Esophagus mucosa (tissue), 1 donor: ENCODE measurements at regions not wholly inside any gene's neighbourhood (a gene's known extent, or its start where the extent isn't known, plus 50 kb on each side); places are given as distances from the start of the nearest gene placed in this dataset.
"Not testable (repeated sequence)": the region's sequence is repeated elsewhere in the genome, so short reads cannot be mapped to it uniquely, and the experiment has no call there.

Experiments
- ATAC-seq: fragments of 200-7000 bp; cut with Tn5 transposase; one replicate; pipeline ENCODE4 v1.9.1; 2020
- donor health status: DM: yes; HTN: yes; CAD: no.

DNA sequence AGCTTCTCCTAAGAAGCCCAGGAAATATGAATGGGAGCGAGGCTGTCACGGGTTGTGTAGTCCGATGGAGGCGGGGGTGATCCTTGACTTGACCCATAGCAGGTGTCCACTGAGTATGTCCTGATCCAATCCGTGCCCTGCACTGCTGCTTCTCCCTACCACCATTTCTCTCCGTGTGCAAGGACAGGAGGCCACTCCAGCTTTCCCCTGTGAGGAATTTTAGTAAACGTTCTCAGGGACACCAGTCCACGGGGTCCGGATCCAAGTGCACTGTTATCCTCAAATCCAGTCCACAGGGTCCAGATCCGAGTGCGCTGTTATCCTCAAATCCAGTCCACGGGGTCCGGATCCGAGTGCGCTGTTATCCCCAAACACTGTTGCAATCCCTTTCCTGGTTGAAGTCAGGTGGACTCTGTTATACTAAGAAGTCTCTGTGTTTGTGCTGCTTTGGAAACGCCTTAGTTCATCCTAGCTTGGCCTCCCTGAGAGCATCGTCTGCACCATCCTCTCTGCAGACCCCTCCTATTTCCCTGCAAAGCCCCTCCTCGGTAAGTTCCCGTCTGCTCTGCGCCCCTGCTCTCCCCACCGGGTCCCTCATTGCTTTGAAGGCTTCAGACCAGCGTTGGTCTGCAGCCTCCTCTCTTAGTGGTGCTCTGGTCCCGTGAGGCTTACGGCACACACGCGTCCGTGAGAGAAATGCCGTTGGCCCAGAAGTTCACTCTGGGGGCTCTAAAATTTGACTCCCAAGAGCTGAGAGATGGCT lies 303.5 kb downstream of the TEX29 start:
- no peak for ATAC-seq

DNA sequence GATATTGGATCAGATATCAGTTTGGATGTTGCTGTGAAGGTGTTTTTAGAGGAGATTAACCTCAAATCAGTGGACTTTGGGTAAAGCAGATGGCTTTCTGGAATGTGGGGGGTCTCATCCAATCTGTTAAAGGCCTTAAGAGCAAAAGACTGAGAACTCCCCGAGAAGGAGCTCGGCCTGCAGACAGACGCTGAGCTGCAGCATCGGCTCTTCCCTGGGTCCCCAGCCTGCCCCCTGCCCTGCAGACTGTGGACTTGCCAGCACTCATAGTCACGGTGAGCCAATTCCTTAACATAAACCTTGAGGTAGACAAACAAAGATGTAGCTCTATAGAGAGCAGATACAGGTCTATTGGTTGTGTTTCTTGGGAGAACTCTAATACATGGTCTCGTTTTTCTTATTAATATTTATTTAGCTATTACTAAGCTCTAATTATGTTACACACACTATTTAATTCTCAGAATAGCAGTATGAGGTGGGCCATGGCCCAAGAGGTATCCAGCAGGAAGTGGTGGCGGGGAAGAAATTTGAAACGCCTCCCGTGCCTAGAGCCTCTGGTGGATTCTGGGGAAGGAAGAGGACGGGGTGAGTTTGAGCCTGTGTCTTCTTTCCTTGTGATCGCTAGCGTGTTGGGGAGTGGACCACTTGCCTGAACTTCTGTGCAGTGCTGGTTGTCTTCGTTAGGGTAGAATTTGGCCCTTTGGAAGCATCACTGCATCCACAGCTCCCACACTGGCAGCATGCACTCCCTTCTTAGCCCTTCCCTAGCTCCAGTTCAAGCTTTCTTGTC lies 305.3 kb downstream of the TEX29 start:
- no peak for ATAC-seq

DNA sequence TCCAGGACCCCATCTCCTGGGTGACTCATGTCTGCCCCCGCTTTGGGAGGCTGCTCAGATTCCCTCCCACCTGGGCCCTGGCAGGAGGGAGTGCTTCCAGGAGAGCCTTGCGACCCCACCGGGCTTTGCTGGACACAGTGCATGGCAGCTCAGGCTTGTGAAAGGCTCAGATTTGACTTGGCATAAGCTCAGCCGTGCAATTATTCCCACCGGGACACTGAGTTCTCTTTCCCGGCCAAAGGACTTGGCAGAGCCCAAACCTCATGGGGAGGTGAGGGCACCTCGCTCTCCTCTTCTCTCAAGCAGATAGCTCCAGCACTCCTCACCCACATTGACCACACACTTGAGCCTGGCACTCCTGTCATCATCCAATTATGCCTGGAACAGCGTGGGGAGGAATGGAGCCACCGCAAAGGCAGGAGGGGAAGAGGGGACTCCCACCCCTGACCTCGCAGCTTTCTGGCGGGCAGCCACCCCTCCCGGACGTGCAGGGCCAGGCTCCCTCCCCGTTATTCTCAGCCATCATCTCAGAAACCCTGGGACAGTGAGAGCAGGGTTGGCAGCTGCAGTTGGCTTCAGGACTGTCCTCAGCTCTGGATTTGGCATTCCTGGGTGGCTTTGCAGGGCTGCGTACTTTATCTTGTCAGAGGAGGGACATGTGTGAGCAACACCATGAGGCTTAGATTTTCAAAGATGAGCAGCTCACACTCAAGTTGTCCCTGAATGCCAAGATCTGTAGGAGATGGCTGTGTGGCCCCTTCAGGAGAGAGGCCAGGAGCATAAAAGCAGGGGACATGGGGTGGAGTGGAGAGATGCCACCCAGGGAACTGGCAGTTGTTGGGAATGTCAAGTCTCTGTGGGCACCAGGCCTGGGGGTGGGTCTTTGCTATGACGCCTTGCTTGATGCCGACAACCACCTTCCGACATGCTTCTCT lies 306.2 kb downstream of the TEX29 start:
- no peak for ATAC-seq

DNA sequence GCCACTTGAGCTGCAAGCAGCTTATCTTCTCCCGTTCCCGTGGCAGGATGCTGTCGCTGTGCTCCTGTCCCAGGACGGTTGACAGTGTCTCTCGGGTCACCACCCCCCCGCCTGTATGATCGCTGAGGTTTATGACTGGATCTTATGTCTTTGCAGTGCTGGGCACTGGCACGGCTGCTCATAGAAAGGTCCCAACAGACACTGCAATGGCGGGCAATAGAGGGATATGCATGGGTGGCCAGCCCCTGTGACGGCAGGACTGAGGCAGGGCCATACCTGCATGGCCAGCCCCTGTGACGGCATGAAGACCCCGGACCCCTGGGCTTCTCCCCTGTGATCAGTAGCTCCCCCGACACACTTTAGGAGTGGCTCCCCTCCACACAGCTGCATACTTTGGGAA lies 307.2 kb downstream of the TEX29 start:
- ATAC-seq, result no peak

DNA sequence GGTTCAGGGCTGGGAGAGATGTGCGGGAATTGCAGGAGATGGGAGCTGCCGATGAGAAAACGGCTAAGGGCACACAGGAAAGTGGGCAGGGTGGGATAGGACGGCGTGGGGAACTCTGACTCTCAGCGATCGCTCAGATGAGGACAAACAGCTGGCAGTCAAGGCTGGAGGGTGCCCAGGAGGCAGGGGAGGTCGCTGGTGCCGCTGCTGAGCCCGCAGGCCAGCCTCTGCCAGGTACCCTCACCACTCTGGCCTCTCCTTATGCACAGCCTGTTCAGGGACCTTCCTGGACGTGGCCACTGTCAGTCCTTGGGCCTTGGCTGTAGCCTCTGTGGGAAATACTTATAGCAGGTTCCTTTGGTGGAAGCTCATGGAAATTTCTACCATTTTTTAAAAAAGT lies 308.6 kb downstream of the TEX29 start:
- ATAC-seq, result no peak

DNA sequence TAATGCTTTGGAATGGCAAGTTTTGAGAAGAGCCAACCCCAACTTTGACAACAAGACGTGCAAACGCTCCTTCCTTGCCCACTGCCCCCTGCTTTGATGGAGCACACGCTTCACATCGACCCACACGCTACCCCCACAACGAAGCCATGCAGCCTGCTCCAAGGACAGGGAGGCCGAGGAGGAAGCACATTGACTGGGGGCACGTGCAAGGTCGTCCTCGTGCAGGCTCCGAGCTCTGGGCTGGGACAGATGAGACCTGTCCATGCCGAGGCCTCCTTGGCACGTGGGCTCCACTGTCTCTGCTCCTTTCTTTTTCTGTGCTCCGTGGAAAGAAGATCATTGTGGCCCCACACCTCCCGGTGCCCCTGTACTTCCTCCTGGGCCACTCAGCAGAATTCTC lies 309.0 kb downstream of the TEX29 start:
- ATAC-seq, result no peak

DNA sequence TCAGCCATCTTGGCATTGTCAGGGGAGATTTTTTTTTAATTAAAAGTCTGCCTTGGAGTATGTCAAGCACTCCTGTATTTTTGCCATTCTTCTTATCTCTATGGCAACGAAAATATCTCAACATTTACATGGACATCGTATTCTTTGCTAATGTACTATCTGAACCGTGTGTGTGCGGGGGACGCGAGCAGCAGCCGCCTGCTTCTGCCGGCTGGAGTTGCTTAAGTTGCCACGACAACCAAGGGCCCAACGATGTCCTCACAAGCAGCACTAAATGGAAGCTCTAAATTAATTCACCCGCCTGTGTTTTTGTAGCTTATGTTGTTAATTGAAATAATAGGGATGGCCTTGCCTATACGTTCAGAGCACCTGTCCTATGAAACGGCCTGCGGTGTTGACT lies 309.5 kb downstream of the TEX29 start:
- ATAC-seq, result no peak

DNA sequence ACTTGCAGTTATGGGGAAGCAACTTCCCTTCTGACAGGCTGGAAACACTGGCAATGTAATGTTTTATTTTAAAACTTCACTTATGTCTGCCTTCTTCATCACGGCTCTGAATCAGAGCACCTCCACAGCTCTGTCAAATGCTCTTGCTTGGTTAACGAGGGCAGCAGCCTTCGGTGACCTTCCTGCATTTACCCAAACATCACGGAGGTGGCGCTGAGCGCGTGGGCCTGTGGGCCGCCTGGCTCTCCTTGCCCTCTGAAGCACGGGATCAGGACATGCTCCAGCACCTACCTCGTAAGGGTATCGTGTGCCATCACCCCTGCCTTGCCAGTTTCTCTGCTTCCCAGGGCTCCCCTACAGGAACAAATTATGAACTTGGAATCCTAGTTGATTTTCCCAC lies 310.0 kb downstream of the TEX29 start:
- no peak for ATAC-seq

DNA sequence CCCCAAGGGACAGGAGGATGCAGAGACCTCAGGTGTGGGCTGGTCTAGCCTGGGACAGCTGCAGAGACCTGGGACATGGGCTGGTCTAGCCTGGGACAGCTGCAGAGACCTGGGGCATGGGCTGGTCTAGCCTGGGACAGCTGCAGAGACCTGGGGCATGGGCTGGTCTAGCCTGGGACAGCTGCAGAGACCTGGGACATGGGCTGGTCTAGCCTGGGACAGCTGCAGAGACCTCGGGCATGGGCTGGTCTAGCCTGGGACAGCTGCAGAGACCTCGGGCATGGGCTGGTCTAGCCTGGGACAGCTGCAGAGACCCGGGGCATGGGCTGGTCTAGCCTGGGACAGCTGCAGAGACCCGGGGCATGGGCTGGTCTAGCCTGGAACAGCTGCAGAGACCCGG lies 310.8 kb downstream of the TEX29 start:
- not testable (repeated sequence) for ATAC-seq

DNA sequence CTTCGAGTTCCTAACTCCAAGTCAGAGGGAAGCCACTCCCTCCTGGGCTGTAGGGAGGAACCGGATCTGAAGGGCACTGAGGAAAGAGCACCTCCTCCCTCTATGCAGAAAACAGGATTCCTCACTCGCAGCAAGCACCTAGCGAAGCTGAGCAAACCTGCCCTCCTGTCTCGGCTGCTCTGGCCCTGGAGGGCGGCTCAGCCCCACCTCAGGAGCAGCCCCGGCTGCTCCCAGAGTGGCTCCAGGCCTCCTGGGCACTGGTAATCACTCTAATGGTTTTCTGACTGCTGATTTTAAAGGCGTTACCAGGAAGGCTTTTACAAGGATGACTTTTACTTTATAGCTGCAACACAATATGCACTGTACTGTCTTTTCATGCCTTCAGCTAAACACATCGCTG lies 312.5 kb downstream of the TEX29 start:
- ATAC-seq, result no peak

DNA sequence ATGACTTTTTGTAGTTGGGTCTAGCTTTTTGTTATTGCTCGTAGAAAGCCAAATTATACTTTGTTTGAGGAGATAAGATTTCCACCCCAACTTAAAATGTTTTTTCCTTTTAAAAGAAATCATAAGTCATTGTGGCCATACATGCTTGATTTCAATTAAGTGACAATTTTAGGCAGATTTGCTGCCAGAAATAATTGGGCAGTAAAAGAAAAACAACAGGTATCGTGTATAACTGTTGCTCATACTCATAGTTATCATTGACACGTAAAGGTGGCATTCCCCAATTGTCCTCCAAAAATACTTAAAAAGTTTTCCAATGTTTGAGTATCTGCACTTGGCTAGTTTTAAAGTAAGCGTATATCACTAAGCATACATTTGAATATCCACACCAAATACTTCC lies 313.0 kb downstream of the TEX29 start:
- no peak for ATAC-seq

DNA sequence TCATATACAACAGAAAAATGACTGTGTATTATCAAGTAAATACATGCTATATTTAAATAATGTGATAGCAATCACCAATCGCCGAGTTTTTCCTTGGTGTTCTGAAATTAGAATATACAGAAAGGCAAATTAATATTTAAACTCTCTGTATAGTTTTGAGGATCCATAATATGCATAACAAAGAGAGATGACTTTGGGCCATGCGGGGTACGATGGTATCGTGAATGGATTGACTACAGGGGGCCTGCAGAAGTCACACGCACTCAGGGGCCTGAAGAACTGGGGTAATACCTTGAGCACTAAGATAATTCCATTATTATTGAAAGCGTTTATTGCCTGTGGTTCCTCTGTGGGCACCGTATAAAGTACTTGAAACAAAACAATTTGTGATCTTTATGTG lies 314.0 kb downstream of the TEX29 start:
- no peak for ATAC-seq

DNA sequence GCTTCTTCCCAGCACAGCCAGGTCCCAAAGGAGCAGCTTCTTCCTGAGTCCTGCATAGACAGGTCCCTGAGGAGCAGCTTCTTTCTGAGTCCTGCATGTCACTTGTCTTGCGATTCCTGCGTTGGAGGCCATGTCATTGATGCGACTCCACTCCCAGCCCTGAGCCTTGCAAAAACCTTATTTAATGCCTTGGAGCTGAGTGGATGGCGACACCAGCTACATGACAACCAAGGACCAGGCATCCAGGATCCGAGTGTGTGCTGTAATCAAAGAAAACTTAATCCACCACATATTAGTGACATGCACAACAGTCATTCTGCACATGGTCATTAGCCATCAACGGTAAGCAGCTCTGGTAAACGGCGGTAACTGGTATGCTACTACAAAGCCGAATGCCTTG lies 315.8 kb downstream of the TEX29 start:
- no peak for ATAC-seq

DNA sequence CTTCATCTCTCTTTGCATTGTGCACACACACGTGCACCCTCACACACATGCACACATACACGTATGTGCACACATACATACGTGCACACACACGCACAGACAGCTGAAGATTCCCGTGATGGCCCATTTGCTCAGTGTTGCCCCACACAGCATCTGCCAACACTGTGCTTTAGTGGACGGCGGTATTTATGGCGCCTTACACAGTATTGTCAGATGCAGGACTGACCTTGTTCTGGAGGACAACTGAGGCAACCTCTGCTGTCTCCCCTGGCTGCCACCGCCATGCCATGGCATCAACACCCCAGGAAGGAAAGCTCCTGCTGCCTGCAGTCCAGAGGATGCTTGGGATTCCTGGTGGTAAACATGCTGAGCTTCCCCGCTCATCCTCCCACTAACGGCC lies 316.4 kb downstream of the TEX29 start:
- no peak for ATAC-seq

DNA sequence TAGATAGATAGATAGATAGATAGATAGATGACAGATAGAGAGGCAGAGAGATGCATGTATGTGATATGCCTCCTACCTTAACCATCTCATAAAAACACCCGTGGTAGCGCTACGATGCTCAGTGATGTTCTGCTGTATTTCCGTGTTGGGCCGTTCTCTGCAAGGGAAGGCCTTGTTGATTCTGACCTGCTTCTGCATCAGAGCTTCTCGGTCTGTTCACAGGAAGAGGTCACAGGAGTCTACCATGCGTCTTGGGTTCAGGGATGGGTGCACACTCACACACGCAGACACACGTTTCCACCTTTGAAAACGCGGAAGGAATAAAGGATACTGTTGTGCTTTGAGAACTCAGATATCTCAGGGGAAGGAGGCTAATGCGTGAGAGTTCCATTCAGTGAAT lies 316.9 kb downstream of the TEX29 start:
- no peak for ATAC-seq

DNA sequence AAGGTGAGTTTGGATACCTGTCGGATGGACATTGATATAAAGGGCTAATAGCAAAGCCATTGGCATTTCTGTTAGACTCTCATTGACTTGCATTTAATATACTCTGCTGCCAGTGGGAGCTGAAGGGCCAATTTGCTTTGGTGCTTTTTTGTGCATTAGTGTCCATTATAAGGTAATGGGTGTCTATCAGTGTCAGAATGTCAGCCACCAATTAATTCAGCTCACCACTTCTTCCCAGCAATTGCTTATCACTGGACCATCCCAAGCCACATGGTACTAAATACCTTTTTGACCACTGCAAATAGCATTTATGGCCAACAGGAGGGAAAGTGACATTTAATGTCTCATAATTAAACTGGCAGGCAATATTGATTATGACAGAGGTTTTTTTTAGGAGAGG lies 317.8 kb downstream of the TEX29 start:
- no peak for ATAC-seq

DNA sequence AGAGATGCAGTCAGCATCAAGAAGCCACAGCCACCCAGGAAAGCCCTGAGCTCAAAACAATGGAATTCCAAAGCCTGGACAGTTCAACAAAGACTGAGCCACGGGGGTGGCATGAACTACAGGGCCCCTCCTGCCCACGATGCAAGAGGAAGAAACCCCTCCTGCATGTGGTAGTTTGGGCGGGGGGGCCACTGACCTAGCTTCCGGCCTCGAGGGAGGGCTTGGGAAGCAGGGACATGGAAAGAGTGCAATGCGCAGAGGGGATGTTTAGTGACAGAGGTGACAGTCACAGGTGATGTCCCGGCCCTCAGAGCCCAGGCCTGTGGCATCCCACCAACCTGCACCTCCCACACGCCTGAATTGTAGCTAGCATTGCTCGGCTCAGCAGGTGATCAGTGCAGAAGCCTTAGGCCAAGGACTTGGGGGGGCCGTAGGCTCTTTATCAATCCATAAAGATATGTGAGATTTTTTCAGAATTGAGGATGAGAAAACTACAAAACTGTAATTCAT lies 318.8 kb downstream of the TEX29 start:
- ATAC-seq, result no peak

DNA sequence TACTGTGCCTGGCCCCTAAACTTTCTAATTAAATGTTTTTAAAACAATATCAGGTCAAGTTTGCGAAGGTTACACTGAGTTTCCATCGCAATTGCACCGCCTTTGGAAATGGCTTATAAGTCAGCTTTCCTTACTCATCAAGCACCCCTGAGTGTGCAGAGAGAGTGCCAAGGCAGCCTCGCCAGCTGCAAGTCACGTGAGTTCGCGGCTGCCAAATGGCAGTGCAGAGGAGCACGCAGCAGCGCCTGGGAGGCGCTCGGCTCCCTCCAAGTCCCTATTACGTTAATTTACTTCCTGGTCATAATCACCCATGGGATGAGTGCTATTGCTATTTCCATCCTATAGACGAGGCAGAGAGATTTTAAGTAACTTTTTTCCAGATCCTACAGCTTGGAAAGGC lies 319.6 kb downstream of the TEX29 start:
- no peak for ATAC-seq

DNA sequence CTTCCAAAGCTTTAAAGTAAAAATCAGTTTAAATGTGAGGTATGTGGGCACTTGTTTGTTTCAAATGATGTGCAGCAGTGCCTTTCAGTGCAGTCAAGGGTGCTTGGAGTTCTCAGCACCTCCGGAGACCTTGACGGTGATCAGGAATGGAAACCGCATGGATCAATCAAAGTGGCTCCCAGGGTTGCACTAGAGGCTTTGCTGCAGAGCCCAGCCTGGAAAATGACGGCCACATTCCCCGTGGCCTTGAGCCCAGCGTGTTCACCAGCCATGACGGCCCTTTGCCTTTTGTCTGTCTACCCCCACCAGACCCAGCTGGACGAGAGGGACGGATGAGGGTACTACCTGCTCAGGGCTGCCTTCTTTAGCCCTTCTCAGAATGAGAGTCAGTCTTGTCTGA lies 320.0 kb downstream of the TEX29 start:
- no peak for ATAC-seq

DNA sequence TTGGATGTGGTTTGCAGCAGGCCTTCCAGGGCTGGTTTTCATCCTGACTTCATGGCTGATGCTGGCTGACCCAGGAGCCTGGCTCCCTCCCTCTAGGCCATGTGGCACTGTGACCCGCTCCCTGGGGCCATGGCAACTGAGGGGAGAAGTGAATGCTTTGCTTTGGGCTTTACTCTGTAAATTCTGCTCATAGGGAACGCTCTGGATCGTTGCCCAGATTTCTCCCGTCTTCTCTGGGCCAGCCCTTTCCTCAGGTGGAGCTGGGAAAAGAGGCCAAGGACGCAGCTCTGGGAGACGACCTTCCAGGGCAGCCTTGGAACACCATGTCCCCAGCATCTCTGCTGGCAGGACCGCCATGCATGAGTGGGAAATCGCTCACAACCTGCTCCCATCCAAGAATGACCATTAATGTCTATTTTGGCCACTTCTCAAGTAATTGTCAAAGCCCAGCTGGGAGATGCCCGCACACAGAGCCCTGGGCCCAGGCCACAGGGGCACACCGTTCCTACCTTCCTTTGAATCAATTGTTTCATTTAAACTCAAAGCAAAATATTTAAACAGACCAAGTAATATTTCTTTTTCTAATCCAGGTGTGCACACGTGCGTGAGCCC lies 321.8 kb downstream of the TEX29 start:
- ATAC-seq, result no peak

DNA sequence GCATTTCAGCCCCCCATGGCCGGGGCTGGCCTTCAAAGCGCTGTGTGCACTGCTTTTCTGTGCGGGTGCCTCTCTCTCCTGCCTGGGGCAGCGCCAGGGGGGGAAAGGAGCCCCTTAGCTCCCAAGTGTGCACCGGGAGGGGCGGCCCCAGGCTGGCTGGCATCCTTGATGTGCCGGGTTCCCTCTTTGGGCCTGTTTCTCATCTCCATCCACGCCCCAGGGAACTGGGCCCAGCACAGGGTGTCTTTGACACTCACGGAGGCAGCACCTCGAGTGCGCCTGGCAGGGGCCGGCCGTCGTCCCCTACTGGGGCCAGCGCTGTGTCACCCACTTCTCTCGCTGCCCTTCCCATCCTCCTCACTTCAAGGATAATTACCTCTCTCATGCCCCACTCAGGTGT lies 324.3 kb downstream of the TEX29 start:
- no peak for ATAC-seq

DNA sequence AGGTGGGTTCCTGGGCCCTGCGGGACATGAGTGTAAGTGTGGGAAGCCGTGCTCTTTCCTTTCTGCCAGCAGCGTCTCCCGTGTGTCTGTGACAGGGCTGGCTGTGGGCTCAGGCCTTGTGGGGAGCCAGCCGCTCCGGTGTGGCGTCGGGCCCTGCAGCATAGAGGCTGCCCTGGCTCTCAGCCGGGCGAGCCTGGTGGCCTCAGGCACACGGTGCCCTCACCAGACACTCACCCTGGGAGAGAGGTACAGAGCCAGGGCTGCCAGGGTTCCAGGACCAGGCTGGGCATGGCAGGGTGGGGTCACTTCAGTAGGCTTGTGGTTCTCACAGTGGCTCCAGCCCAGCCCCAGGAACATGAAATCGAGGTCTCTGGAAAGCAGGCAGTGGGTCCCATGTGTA lies 324.8 kb downstream of the TEX29 start:
- ATAC-seq, result no peak
